Peyer's patch (tissue), 4 donors: ENCODE measurements at regions not wholly inside any gene's neighbourhood (a gene's known extent, or its start where the extent isn't known, plus 50 kb on each side); places are given as distances from the start of the nearest gene placed in this dataset.

Source experiments
- DNase-seq, 3 donors: peaks; one replicate each; pipeline ENCODE4 v3.0.0-alpha.2; 2017 to 2019
- H3K27ac ChIP-seq, 4 donors: fragments of 200-600 bp; sonication (generic); one replicate each; pipeline ENCODE4 v1.5.1; 2016 to 2019
- H3K27me3 ChIP-seq, 2 donors: fragments of 200-600 bp; sonication (generic); one replicate each; pipeline ENCODE4 v1.5.1; 2019
- H3K36me3 ChIP-seq, 3 donors: fragments of 200-600 bp; sonication (generic); one replicate each; pipeline ENCODE4 v1.5.1; 2016 to 2019
- H3K4me1 ChIP-seq, 4 donors: fragments of 200-600 bp; sonication (generic); one replicate each; pipeline ENCODE4 v1.5.1; 2016 to 2019
- H3K4me3 ChIP-seq, 4 donors: fragments of 200-600 bp; sonication (generic); 1 replicate in 3 of 4; 2 replicates in 1 of 4; pipeline ENCODE4 v1.5.1; 2016 to 2019; ENCODE audit warnings: mild to moderate bottlenecking in 1 of 4
- H3K9me3 ChIP-seq, 4 donors: fragments of 200-600 bp; sonication (generic); one replicate each; pipeline ENCODE4 v1.5.1; 2016 to 2019; ENCODE audit warnings: mild to moderate bottlenecking in 1 of 4
- POLR2A ChIP-seq, 2 donors: fragments of 450-650 bp; IDR thresholded peaks; one replicate each; pipeline ENCODE4 v1.5.1; 2017; ENCODE audit warnings: antibody characterized with exemption in 2 of 2, mild to moderate bottlenecking in 2 of 2, moderate library complexity in 2 of 2
- TF ChIP-seq, protein P1 (sequence below), 6 experiments: fragments of 450-650 bp in 4 of 6; fragments of 200-600 bp in 2 of 6; sonication (generic) in 1 of 6; IDR thresholded peaks; one replicate each; pipeline ENCODE4 v1.5.1; 2017 to 2019; ENCODE audit warnings: antibody characterized with exemption in 6 of 6, mild to moderate bottlenecking in 3 of 6, moderate library complexity in 1 of 6

GRCh38 chr1:201606623-201607022, 67.7 kb downstream of the NAV1 start:
- Histone ChIP-seq H3K27ac (peak overlapping the region in 2 of 4 donors; percentile 39 to 44), H3K4me3 (no peak overlapping the region), H3K27me3 (no peaks in the 10 kb centered on the region), H3K36me3 (no peaks in the 10 kb centered on the region), H3K9me3 (no peaks in the 10 kb centered on the region), H3K4me1 (no peaks in the 10 kb centered on the region)
- no peak for TF ChIP-seq POLR2A (IDR thresholded peaks at IDR 0.05)
- TF ChIP-seq, protein P1, sequence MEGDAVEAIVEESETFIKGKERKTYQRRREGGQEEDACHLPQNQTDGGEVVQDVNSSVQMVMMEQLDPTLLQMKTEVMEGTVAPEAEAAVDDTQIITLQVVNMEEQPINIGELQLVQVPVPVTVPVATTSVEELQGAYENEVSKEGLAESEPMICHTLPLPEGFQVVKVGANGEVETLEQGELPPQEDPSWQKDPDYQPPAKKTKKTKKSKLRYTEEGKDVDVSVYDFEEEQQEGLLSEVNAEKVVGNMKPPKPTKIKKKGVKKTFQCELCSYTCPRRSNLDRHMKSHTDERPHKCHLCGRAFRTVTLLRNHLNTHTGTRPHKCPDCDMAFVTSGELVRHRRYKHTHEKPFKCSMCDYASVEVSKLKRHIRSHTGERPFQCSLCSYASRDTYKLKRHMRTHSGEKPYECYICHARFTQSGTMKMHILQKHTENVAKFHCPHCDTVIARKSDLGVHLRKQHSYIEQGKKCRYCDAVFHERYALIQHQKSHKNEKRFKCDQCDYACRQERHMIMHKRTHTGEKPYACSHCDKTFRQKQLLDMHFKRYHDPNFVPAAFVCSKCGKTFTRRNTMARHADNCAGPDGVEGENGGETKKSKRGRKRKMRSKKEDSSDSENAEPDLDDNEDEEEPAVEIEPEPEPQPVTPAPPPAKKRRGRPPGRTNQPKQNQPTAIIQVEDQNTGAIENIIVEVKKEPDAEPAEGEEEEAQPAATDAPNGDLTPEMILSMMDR (IDR thresholded peaks at IDR 0.05): no peak
- DNase-seq: no peak

GRCh38 chr1:201608635-201609395, 69.9 kb downstream of the NAV1 start:
- H3K27ac ChIP-seq: no peak overlapping the region
- no peak for TF ChIP-seq POLR2A (IDR thresholded peaks at IDR 0.05)
- TF ChIP-seq, protein P1 (IDR thresholded peaks at IDR 0.05): no peak
- H3K4me3 ChIP-seq: no peak overlapping the region

GRCh38 chr1:201609661-201610318, 70.9 kb downstream of the NAV1 start:
- H3K9me3 ChIP-seq: no peaks in the 10 kb centered on the region
- TF ChIP-seq POLR2A (IDR thresholded peaks at IDR 0.05): no peak
- TF ChIP-seq, protein P1 (IDR thresholded peaks at IDR 0.05): no peak
- H3K27ac ChIP-seq: no peak overlapping the region
- no peak for DNase-seq
- no peaks in the 10 kb centered on the region for H3K36me3 ChIP-seq
- H3K27me3 ChIP-seq: no peaks in the 10 kb centered on the region
- H3K4me3 ChIP-seq: no peak overlapping the region
- no peaks in the 10 kb centered on the region for H3K4me1 ChIP-seq

More at GRCh38 chr1:201608635-201609395, 69.9 kb downstream of the NAV1 start:
- Histone ChIP-seq H3K9me3 (no peaks in the 10 kb centered on the region), H3K36me3 (no peaks in the 10 kb centered on the region), H3K27me3 (no peaks in the 10 kb centered on the region), H3K4me1 (no peaks in the 10 kb centered on the region)
- DNase-seq: no peak

DNA sequence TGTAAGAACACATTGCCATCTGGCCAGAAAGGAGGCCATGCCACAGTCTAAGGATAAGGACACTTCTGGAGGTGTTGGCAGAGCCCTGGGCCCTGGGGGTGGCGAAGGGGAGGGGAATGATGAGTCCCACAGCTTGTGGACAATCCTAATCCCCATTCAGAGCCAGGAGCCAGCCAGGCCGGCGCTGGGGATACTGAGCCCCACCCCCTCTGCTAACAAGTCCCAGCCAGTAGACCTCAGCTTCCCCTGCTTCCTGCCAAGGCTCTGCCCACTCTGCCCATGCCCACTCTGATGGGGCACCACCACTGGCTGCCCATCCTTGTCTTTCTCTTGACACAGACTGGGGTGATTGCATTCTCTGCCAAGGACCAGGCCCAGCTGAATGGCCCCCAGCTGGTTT, 71.9 kb downstream of the NAV1 start:
- no peak overlapping the region for H3K4me3 ChIP-seq
- no peaks in the 10 kb centered on the region for H3K27me3 ChIP-seq
- no peaks in the 10 kb centered on the region for H3K9me3 ChIP-seq
- no peaks in the 10 kb centered on the region for H3K4me1 ChIP-seq
- no peak overlapping the region for H3K27ac ChIP-seq
- no peak for TF ChIP-seq POLR2A (IDR thresholded peaks at IDR 0.05)
- TF ChIP-seq, protein P1 (IDR thresholded peaks at IDR 0.05): no peak
- no peaks in the 10 kb centered on the region for H3K36me3 ChIP-seq
- no peak for DNase-seq

DNA sequence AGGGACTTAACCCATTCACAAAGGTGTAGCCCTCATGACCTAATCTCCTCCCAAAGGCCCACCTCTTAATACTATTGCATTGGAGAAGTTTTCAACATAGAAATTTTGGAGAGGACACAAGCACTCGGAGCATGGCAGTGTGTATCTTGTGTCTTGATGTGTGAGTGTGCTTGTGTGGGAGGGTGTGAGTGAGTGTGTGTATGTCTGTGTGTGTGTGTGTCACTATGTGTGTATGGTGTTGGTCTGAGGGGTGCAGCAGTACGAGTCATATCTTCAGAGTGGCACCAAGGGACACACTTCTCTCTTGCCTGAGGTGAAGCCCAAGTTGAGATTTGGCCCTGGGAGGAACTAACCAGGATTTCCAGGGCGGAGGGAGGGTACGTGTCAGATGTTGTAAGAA, 73.7 kb downstream of the NAV1 start:
- Histone ChIP-seq H3K4me3 (no peak overlapping the region), H3K27ac (no peak overlapping the region), H3K9me3 (no peaks in the 10 kb centered on the region), H3K27me3 (no peaks in the 10 kb centered on the region), H3K4me1 (no peaks in the 10 kb centered on the region), H3K36me3 (no peaks in the 10 kb centered on the region)
- TF ChIP-seq POLR2A (IDR thresholded peaks at IDR 0.05): no peak
- no peak for DNase-seq

- H3K4me1 ChIP-seq: no peaks in the 10 kb centered on the region
- H3K9me3 ChIP-seq: no peaks in the 10 kb centered on the region
- H3K36me3 ChIP-seq: no peaks in the 10 kb centered on the region
- no peak overlapping the region for H3K4me3 ChIP-seq
- no peak overlapping the region for H3K27ac ChIP-seq
- DNase-seq: no peak
- H3K27me3 ChIP-seq: no peaks in the 10 kb centered on the region
- no peak for TF ChIP-seq POLR2A (IDR thresholded peaks at IDR 0.05)
- TF ChIP-seq, protein P1 (IDR thresholded peaks at IDR 0.05): no peak
Observed at GRCh38 chr1:201614262-201615015, 75.5 kb downstream of the NAV1 start.
